ENCODE measurements at regions not wholly inside any gene's neighbourhood (a gene's known extent, or its start where the extent isn't known, plus 50 kb on each side); places are given as distances from the start of the nearest gene placed in this dataset.

DNA sequence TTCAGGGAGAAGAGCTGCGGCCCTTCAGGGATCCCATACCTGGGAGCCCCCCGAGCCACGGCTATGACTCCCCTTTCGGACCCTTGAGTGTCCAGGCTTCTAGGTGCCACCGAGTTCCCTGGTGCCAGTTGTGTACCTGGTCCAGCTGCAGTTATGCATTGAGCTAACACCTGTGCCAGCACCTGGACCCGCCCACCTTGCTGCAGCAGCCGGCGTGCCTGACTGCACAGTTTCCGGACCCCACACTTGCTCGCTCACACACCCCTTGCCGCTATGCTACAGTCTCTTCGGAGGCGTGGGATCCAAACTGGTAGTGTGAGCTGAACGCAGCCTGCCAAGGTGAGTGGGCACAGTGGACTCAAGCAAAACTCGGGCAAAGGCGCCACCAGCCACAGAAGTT, 284.5 kb upstream of the ROBO1 start:
- DNase-seq (ENCODE audit: low spot score) = no peak

DNA sequence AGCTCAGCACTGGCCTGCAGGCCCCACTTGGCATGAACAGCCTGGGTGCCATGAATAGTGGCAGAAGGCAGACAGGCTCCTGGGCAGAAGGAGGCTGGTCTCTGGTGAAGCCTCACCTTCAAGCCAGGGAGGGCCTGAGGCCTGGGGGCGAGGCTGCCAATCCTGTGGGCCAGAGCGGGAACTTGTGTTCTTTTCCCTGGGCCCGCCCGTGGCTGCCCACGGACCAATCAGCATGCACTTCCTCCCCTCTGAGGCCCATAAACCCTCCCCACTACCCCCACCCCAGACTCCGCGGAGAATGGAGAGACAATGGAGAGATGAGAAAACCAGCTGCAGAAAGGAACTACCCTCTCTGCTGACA, 283.8 kb upstream of the ROBO1 start:
- no peak for DNase-seq (ENCODE audit: low spot score)

DNA sequence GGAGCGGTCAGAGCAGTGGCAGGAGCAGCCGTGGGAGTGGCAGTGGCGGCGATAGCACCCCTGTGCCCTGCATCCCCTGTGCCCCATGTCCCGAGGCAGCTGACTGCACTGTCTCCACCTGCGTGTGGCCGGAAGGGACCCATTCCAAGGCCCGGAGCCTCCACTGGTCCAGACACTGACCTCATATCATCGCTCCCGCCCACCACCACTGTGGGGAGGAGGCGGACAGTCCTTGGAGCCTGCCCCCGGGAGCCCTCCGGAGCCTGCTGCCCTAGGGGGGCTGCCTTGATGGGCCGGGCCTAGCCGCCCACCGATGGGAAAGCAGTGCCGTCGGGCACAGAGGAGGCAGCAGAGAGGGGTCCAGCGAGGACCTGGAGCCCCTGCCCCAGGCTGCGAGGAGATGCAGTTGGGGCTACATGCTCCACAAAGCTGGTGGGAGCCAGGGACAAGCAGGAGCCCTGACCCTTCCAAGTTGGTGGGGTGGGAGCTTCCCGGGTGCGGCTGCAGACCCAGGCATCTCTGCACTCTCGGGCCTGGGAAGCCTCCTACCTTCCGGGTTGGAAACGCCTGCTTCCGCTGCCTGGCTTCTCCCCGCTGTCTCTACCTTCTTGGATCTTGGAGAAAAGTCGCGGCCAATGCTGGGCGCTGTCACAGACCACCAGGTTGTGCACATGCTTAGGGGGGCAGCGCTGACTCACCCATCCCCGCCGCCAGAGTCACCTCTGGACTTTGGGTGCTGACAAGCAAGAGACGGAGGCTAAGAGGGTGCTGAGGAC, 283.2 kb upstream of the ROBO1 start:
- DNase-seq (ENCODE audit: low spot score) = no peak

DNA sequence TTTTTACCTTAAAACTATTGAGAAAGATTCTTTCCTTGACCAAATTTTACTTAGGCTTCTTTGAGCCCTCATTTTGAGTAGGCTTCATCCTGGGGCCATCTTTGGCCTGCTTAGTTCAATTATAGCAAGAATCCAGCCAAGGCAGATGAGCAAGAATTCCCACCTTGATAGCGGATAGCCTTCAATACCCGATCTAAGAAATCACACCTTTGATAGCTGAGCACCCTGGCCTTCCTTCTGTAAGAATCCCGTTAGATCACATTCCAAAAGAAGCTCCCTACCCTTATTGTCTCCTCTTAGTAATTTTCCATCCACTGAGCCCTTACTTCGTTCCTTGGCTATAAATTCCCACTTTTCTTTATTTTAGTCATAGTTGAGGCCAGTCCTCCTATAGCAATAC, 275.4 kb upstream of the ROBO1 start:
- DNase-seq (ENCODE audit: low spot score) = no peak

DNA sequence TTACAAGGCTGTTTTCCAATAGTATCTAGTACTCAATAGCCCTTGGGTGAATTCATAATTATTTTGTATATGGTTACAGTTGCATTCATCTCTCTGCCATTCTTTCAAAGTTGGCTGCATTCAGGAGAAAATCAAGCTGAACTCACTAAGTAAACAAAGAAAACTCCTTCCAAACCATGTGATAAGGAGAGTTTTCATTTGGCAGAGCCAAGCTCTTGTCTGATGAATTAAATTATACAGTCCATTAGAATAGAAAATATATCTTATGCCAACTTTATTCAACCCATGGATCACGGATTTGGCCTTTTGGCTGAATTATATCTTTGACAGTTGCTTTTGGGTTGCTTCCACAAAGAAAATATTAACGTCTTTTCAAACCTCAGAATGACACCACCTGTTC, 272.3 kb upstream of the ROBO1 start:
- no peak for DNase-seq (ENCODE audit: low spot score)

DNA sequence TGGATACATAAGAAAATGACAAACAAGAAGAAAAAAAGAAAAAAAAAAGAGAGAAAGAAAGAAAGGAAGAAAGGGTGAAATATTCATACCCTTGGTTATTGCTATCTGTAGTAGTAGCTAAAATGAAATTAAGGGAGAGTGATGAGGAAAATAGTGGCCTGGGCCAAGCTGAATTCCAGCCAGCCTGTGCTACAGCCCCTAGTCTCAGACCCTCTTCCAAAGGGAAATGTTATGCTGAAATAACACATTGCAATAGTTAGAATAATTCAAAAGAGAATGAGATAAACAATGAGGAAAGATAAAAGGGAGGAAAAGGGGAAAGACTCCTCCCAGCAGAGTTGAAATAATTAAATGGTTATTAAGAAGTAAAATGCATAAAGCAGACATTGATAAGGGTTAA, 268.4 kb upstream of the ROBO1 start:
- DNase-seq (ENCODE audit: low spot score) = no peak

DNA sequence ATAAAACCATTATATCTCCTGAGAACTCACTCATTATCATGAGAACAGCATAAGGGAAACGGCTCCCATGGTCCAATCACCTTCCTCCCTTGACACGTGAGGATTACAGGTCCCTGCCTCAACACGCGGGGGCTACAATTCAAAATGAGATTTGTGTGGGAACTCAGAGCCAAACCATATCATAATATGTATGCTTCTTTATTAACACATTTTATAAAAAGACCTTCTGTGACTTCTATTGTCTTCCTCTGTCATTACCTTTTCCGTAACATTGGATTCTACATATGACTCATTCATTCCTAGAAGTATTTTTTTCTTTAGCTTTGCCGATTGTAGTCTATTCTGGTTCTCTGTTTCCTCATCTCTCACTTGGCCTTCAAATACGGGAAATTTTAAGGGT, 267.2 kb upstream of the ROBO1 start:
- no peak for DNase-seq (ENCODE audit: low spot score)

DNA sequence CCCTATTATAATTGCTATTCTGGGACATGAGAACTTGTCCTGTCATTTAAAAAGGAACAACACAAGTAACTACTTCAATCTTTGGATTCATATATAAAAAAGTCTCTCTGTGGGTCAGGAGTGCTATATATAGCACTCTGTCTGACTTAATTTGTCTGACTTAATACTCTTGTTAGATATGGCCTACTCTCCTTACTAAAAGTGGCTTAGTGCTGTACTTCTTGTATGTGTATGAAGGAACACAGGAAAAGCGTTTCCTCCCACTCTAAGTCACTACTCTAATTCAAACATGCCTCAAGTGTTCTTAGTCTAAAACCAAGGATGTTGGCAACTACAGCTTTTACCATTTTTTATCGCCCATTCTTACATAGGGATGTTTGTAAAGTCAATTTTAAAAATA, 255.2 kb upstream of the ROBO1 start:
- no peak for DNase-seq (ENCODE audit: low spot score)

DNA sequence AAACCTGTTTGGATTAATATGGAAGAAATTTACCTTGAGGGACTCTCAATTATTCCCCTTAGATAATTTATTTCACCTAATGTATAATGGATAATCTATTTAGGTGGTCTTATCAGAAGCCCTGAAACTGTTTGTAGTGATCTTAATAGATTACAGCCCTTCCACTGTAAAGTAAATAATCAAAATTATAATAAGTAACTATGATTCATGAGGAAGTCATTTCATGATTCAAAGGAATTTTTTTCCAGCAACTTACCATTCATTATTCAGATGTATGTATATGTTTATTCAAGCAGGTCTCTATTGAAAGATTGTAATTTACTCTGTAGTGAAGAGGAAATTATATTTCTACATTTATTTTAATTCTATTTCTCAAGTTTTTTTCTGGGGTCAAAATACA, 250.6 kb upstream of the ROBO1 start:
- no peak for DNase-seq (ENCODE audit: low spot score)

DNA sequence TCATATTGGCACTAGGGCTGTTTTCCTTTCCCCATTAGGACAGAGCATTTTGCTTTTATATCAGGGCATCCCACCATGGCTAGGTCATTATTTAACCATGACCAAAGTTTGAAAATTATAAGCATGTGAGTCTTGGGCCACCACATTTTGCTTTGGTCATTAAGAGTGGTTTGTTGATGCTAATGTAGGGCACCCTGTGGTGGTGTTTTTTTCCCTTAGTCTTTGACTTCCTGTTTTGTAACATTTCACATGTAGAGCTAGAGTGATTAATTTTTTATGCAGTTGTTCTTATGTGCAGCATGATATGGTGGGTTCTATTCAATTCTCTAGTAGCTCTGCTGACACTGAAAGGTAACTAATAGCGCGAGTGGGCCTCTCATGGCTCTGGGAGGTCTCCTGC, 249.6 kb upstream of the ROBO1 start:
- DNase-seq (ENCODE audit: low spot score) = no peak

DNA sequence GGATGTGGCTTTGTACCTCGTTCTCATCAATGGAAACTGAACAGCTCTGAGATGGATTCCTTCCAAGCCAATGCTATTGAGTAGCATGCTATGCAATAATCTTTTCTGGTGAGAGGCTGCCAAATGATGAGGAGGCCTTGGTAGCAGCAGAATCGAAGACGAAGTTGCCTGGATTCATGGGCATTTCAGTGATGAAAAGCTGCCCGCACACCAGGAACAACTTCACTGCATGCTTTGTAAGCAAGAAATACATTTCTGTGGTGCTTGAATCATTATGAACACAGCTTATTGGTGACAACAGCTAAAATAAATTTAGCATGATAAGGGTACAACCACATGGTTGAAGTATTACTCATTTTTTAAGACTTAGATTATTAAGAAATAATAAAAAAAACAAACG, 246.8 kb upstream of the ROBO1 start:
- no peak for DNase-seq (ENCODE audit: low spot score)

DNA sequence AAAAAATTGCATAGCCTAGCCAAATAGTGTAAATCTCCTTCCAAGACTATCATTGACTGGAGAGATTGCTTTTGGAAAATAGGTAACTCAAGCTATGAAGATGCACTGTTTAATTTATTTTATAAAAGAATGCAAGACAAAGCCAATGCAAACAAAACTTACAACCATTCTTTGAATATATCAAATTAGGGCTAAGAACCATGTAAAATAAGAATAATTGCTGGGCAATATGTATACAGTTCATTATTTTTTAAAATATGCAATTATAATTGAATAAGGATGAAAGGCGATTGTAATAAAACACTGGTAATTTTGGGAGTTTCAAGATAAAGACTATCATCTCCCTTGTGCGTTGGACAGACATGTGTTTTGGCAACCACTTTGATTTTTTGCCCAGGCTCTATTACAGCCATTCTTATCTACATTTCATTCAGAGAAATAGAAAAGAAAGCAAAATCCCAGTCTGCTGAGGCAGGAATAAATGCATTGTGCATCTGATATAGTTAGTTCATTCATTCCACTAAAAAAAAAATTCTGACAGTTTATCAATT, 242.3 kb upstream of the ROBO1 start:
- DNase-seq (ENCODE audit: low spot score) = no peak

DNA sequence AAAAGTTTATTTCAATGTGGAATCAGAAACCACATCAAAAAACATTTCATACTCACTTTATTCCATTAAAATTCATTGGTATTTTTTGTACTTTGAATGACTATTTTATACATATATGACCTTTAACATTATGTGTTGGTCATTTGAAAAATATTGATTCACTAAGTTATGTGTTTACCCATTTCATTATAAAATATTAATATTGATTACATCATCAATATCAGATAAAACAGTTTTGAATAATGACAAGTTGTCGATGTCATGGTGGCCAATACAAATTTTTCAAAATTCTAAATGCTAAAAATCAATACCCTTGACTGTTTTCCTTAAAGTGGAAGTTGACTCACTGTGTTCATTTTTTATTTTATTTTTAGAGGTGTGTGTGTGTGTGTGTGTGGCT, 239.7 kb upstream of the ROBO1 start:
- no peak for DNase-seq (ENCODE audit: low spot score)

DNA sequence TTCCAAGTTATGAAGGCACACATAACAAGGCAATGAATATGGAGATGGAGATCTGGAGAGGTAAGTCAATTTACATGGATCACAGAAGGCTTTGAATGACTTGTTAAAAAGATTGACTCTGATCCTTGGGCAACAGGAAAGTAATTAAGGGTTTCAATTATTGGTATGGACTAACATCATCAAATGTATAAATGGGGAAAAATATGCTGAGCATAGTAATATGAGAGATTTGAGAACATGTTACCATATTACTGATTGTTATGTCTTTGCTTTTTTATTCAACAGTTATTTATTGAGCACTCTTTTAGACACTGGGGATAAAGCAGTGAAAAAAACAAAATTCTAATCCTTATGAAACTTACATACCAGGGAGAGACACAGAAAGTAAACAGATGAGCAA, 238.5 kb upstream of the ROBO1 start:
- DNase-seq (ENCODE audit: low spot score) = no peak

DNA sequence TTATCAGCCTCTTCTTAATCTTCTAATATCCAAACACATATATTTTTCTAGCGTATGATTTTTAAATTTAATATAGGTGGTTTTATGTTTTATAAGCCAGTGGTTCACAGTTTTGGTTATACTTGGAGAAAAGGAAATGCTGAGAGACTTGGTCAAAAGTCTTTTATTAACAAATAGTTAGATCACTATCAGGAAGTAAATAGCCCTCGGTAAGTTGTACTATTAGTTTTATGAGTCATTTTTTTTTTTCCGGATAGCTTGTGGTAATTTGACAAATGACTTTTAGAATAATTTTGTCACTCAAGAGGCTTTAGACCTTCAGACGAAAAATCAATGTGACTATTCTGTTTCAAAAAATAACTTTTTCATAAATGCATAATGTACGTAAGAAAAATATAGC, 232.2 kb upstream of the ROBO1 start:
- no peak for DNase-seq (ENCODE audit: low spot score)

DNA sequence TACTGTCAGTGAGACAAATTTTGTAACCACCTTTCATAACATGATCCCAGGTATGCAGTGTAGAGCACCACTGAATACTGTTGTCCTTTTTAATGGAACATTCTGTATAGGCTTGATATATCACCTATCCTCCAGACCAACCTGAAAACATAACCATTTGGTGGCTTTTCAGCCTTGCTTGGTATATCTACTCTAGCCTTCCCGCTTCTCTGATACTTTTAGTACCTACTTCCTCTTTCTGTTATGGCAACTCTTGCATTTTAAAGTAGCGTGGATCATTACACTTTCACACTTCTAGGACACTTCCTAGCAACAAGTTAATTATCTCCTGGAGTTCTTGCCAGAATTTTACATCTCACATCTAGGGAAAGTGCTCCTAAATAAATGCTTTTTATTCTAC, 226.6 kb upstream of the ROBO1 start:
- DNase-seq (ENCODE audit: low spot score) = no peak

DNA sequence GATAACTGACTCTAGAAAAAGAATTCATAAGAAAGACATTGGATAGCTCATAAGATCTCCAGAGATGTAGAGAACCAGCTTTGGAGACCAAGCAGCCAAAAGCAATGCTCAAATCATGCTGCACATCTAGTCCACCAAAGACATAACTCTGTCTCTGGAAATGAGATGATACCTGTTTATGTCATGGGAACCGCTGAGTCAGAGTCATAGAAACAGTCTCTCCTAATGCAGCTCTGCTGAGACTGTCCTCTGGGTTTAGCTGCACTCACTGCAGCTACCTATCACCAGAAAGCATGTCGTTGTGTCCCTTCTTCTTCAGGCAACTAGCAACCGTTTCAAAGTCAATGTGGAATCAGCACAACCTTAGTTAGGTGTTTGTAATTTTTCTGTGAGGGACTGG, 218.5 kb upstream of the ROBO1 start:
- no peak for DNase-seq (ENCODE audit: low spot score)

DNA sequence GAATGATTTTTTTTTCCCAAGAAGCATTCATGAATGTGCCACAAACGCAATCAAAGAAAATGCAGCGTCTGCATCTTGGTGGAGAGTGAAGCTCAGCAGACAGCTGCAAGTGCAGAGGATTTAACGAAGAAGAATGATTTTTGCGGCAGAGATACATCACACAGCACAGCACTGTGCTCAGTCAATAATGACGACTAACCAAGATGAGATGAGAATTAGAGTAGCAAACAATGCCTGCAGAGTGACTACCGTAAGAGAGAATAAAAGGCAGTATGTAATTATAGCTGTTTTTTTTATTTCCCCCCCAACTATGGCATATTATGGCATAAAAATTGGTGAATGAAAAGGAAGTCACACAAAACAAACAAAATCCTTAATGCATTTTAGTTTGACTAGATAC, 218.0 kb upstream of the ROBO1 start:
- DNase-seq (ENCODE audit: low spot score) = no peak

DNA sequence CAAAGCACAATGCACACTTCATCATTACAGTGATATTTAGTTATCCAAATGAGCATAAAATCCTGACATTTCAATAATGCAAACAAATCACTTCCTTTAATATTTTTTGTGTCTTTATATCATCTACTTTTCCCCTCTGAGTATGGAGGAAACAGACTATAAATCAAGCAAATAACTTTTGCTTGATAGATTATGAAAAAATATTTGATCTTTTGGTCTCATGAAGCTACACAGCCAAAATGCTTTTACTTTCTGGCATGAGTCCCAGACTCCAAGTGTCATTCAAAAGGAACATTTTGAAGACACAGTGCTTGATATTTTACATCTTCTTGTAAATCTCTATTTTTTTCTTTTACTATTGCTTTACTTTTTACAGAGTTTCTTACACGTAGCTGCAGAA, 215.3 kb upstream of the ROBO1 start:
- DNase-seq (ENCODE audit: low spot score) = no peak

DNA sequence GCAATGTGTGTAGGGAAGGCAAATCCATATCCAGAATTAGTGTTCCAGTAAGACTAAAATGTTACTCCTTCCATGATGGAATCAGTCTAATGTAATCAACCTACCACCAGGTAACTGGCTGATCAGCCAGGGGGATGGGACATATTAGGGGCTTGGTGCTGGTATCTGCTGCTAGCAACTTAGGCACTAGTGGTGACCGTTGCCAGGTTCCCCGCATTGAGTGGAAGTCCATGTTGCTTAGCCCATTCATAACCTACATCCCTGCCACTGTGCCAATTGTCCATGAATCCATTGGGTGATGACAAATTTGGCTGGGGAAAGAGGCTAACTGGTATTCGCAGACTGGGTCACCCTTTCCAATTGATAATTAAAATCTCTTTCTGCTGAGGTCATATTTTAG, 212.2 kb upstream of the ROBO1 start:
- DNase-seq (ENCODE audit: low spot score) = no peak

DNA sequence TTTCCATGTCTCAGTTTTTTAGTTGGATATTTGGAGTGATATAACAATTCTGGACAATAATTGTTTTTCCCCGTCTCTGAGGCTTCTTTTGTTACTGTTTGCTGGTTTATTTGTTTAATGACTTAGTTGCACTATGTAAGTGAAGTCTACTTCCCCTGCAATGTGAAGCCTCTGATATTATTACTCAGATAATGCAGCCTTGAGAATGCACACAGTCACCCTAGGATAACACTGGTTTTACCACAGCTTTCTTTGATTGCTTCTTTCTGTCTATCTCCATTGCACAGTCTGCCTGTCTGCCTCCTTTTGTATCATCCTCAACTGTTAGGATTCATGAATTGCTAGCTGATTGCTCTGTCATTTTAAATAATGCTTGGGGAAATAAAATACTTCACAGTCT, 208.7 kb upstream of the ROBO1 start:
- DNase-seq (ENCODE audit: low spot score) = no peak

DNA sequence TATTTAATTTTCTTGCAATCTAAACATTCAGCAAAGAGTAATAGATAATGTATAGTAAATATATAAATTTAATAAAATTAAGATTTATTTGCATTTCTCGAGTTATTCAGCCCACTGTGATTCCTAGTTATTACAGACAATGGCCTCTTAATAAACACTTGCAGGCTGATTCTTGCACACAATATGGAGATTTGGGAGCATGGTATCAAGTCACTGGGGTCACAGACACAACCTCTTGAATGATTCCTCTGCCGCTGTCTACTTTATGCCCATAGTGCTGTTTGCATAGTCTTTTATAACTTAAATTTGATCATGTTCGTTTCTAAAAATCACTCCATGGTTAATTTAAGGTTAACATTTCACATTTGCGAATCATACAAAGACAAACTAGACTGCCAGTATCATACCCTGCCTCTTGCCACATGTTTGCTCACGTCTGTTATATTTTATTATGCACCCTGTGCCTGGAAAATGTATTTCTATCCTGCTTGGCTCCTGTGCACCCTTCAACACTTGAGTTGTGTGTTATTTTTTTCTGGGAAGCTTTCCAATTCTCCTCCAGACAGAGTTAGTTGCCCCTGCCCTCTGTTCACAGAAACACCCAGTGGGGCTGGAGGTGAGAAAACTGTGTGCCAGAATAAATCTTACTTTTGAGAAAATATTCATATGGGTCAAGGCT, 206.3 kb upstream of the ROBO1 start:
- no peak for DNase-seq (ENCODE audit: low spot score)

DNA sequence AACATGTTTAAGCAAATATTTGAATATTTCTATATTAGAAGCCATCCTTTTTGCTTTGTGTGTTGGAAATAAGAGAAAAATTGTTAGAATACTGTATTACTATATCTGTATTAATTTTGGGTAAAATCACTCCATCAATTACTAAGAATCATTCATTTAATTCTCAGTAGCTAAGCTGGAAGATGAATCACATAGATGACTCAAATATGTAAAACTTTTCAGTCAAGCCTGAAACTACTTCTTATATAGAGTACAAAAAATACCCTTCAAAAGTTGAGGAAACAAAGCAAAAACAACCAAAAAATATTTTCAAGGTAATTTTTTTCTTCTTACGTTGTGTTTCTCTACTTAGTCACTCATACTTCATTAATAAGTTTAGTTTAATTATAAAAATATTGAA, 205.7 kb upstream of the ROBO1 start:
- DNase-seq (ENCODE audit: low spot score) = no peak

DNA sequence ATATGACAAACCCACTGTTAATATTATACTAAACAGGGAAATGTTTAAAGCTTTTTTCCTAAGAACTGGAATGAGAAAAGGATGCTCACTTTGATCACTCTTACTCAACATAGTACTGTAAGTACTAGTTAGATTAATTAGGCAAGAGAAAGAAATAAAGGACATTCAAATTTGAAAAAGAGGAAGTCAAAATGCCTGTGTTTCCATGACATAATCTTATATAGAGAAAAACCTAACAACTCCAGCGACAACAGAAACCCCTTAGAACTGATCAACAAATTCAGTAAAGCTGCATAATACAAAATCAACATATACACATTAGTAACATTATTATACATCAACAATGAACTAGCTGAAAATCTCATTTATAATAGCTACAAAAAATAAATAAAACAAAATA, 200.6 kb upstream of the ROBO1 start:
- no peak for DNase-seq (ENCODE audit: low spot score)
